HEK293 (cell line): ENCODE measurements at regions not wholly inside any gene's neighbourhood (a gene's known extent, or its start where the extent isn't known, plus 50 kb on each side); places are given as distances from the start of the nearest gene placed in this dataset.

Source experiments
- MYNN ChIP-seq: fragments of 450-650 bp; formaldehyde crosslinking; IDR thresholded peaks from 2 replicates; pipeline ENCODE4 v1.5.1; 2016; ENCODE audit warnings: missing biosample characterization, missing genetic modification characterization, borderline replicate concordance
- ZBTB1 ChIP-seq: fragments of 450-650 bp; formaldehyde crosslinking; IDR thresholded peaks from 2 replicates; pipeline ENCODE4 v1.5.1; 2016; ENCODE audit warnings: missing biosample characterization, missing genetic modification characterization
- ZBTB20 ChIP-seq: fragments of 450-650 bp; formaldehyde crosslinking; IDR thresholded peaks from 2 replicates; pipeline ENCODE4 v1.5.1; 2016; ENCODE audit warnings: missing biosample characterization, missing genetic modification characterization
- ZBTB8A ChIP-seq: fragments of 450-650 bp; formaldehyde crosslinking; IDR thresholded peaks from 2 replicates; pipeline ENCODE4 v1.5.1; 2016; ENCODE audit warnings: missing biosample characterization, missing genetic modification characterization
- ZNF274 ChIP-seq, 2 experiments: fragments of 200-500 bp in 1 of 2; fragments of 450-650 bp in 1 of 2; sonication (Bioruptor generic) in 1 of 2; formaldehyde crosslinking in 1 of 2; IDR thresholded peaks; 2 replicates each; pipeline versions ENCODE4 v1.5.1 to v1.6.1; 2014 to 2016; ENCODE audit warnings: borderline replicate concordance in 1 of 2, inconsistent platforms in 1 of 2, low read length in 1 of 2, missing biosample characterization in 1 of 2, missing genetic modification characterization in 1 of 2
- ZNF404 ChIP-seq: fragments of 450-650 bp; formaldehyde crosslinking; IDR thresholded peaks from 2 replicates; pipeline ENCODE4 v1.5.1; 2017; ENCODE audit warnings: missing biosample characterization, missing genetic modification characterization
- ZNF548 ChIP-seq: fragments of 450-650 bp; formaldehyde crosslinking; IDR thresholded peaks from 2 replicates; pipeline ENCODE4 v1.5.1; 2016; ENCODE audit warnings: missing biosample characterization, missing genetic modification characterization
- ZNF621 ChIP-seq: fragments of 450-650 bp; formaldehyde crosslinking; IDR thresholded peaks from 2 replicates; pipeline ENCODE4 v1.5.1; 2017; ENCODE audit warnings: missing biosample characterization, missing genetic modification characterization
- ZSCAN16 ChIP-seq: fragments of 450-650 bp; formaldehyde crosslinking; IDR thresholded peaks from 2 replicates; pipeline ENCODE4 v1.5.1; 2016; ENCODE audit warnings: missing biosample characterization, missing genetic modification characterization
- TF ChIP-seq, protein P1 (sequence below): fragments of 450-650 bp; formaldehyde crosslinking; IDR thresholded peaks from 2 replicates; pipeline ENCODE4 v1.5.1; 2016; ENCODE audit warnings: missing biosample characterization, missing genetic modification characterization
- TF ChIP-seq, protein P2 (sequence below): fragments of 450-650 bp; formaldehyde crosslinking; IDR thresholded peaks from 2 replicates; pipeline ENCODE4 v1.5.1; 2017; ENCODE audit warnings: missing biosample characterization, missing genetic modification characterization
- TF ChIP-seq, protein P3 (sequence below): fragments of 450-650 bp; formaldehyde crosslinking; IDR thresholded peaks from 2 replicates; pipeline ENCODE4 v1.5.1; 2016; ENCODE audit warnings: missing biosample characterization, missing genetic modification characterization
- TF ChIP-seq, protein P4 (sequence below): IDR thresholded peaks from 2 replicates; pipeline ENCODE4 v1.6.1; 2011; ENCODE audit warnings: mild to moderate bottlenecking, low read depth, low read length, borderline replicate concordance

DNA sequence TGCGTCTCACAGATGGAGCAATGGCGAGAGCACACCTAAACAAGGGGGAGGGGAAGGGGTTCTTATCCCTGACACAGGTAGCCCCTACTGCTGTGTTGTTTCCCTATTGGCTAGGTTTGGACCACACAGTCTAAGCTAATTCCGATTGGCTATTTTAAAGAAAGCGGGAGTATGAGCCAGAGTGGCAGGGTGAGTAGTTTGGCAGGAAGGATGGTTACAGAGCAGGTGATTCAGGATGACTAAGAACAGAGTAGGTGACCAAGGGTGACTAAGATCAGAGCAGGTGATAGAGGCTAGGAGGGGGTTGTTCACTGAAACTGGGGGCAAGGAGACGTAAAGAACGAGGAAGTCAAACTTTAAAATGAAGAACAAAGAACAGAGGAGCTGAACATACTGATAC, 511.8 kb downstream of the EDEM1 start:
- TF ChIP-seq ZNF621 (no peak), ZBTB20 (tag by site-specific recombination) (no peak), ZSCAN16 (tag by site-specific recombination) (no peak), MYNN (no peak), ZBTB8A (no peak), ZNF548 (tag by site-specific recombination) (no peak), ZNF274 (IDR thresholded peaks at IDR 0.05; ENCODE audit: low read length) (no peak), ZNF274 (tag by site-specific recombination; IDR thresholded peaks at IDR 0.05; ENCODE audit: borderline replicate concordance) (no peak), ZNF404 (tag by site-specific recombination) (no peak), ZBTB1 (tag by site-specific recombination) (no peak)
- TF ChIP-seq, protein P1, sequence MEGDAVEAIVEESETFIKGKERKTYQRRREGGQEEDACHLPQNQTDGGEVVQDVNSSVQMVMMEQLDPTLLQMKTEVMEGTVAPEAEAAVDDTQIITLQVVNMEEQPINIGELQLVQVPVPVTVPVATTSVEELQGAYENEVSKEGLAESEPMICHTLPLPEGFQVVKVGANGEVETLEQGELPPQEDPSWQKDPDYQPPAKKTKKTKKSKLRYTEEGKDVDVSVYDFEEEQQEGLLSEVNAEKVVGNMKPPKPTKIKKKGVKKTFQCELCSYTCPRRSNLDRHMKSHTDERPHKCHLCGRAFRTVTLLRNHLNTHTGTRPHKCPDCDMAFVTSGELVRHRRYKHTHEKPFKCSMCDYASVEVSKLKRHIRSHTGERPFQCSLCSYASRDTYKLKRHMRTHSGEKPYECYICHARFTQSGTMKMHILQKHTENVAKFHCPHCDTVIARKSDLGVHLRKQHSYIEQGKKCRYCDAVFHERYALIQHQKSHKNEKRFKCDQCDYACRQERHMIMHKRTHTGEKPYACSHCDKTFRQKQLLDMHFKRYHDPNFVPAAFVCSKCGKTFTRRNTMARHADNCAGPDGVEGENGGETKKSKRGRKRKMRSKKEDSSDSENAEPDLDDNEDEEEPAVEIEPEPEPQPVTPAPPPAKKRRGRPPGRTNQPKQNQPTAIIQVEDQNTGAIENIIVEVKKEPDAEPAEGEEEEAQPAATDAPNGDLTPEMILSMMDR (tag by site-specific recombination): no peak
- TF ChIP-seq, protein P2, sequence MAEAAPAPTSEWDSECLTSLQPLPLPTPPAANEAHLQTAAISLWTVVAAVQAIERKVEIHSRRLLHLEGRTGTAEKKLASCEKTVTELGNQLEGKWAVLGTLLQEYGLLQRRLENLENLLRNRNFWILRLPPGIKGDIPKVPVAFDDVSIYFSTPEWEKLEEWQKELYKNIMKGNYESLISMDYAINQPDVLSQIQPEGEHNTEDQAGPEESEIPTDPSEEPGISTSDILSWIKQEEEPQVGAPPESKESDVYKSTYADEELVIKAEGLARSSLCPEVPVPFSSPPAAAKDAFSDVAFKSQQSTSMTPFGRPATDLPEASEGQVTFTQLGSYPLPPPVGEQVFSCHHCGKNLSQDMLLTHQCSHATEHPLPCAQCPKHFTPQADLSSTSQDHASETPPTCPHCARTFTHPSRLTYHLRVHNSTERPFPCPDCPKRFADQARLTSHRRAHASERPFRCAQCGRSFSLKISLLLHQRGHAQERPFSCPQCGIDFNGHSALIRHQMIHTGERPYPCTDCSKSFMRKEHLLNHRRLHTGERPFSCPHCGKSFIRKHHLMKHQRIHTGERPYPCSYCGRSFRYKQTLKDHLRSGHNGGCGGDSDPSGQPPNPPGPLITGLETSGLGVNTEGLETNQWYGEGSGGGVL (tag by site-specific recombination): no peak
- TF ChIP-seq, protein P3, sequence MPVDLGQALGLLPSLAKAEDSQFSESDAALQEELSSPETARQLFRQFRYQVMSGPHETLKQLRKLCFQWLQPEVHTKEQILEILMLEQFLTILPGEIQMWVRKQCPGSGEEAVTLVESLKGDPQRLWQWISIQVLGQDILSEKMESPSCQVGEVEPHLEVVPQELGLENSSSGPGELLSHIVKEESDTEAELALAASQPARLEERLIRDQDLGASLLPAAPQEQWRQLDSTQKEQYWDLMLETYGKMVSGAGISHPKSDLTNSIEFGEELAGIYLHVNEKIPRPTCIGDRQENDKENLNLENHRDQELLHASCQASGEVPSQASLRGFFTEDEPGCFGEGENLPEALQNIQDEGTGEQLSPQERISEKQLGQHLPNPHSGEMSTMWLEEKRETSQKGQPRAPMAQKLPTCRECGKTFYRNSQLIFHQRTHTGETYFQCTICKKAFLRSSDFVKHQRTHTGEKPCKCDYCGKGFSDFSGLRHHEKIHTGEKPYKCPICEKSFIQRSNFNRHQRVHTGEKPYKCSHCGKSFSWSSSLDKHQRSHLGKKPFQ (tag by site-specific recombination): no peak
- TF ChIP-seq, protein P4, sequence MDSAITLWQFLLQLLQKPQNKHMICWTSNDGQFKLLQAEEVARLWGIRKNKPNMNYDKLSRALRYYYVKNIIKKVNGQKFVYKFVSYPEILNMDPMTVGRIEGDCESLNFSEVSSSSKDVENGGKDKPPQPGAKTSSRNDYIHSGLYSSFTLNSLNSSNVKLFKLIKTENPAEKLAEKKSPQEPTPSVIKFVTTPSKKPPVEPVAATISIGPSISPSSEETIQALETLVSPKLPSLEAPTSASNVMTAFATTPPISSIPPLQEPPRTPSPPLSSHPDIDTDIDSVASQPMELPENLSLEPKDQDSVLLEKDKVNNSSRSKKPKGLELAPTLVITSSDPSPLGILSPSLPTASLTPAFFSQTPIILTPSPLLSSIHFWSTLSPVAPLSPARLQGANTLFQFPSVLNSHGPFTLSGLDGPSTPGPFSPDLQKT: no peak
